K562 (cell line): ENCODE measurements at regions not wholly inside any gene's neighbourhood (a gene's known extent, or its start where the extent isn't known, plus 50 kb on each side); places are given as distances from the start of the nearest gene placed in this dataset.

ENCODE experiments used
- ATAC-seq: fragments of 200-7000 bp; cut with Tn5 transposase; 3 replicates; pipeline ENCODE4 v1.9.1; 2020; ENCODE audit warnings: moderate library complexity
- BruUV-seq: library from RNA; stranded (reverse); fragments of 400-500 nt; replicated peaks from 2 replicates; lab custom pipeline; 2021; lab: Mats Ljungman, UMichigan
- CTCF ChIA-PET: fragments of 300-600 bp; formaldehyde crosslinking; extraction: SDS; loops from one replicate; lab custom pipeline; 2021; ENCODE audit warnings: low intra/inter-chr PET ratio; lab: Yijun Ruan, JAX
- POLR2A ChIA-PET: fragments of 300-600, 350-650 bp; sonication (Branson Sonifier 250); formaldehyde crosslinking; extraction: SDS; loops from one replicate; lab custom pipeline; 2021; ENCODE audit warnings: antibody characterized with exemption, inconsistent platforms; lab: Yijun Ruan, JAX
- DNase-seq, 4 experiments: peaks; one replicate each; pipeline versions ENCODE4 v3.0.0 to v3.0.0-alpha.2; 2011 to 2018; ENCODE audit warnings: low spot score in 3 of 4, mixed read lengths in 3 of 4; ENCODE audit errors: extremely low read depth in 1 of 4
- FAIRE-seq: peaks from 2 replicates; lab custom pipeline; 2011; peaks lifted over from hg19 to GRCh38; lab: Jason Lieb, UNC
- H2AFZ ChIP-seq: 2 replicates; pipeline ENCODE4 v1.6.0; 2011; ENCODE audit warnings: low read depth, low read length, control low read depth, inconsistent platforms
- H3K27ac ChIP-seq: fragments of 200-600 bp; 3 replicates; pipeline ENCODE4 v1.8.0; 2011; ENCODE audit warnings: low read depth, mild to moderate bottlenecking, control low read depth, inconsistent platforms, low read length, moderate library complexity, mixed read lengths; ENCODE audit errors: extremely low read depth
- H3K27me3 ChIP-seq, 2 experiments: fragments of 300-600 bp in 1 of 2; 2 replicates in 1 of 2; 3 replicates in 1 of 2; pipeline versions ENCODE4 v1.6.0 to v1.8.0; 2011; ENCODE audit warnings: inconsistent platforms in 2 of 2, low read length in 2 of 2, mild to moderate bottlenecking in 1 of 2, mixed read lengths in 1 of 2, moderate library complexity in 1 of 2; ENCODE audit not compliant: control insufficient read depth in 2 of 2, insufficient read depth in 2 of 2
- H3K36me3 ChIP-seq: fragments of 300-600 bp; 3 replicates; pipeline ENCODE4 v1.8.0; 2011; ENCODE audit warnings: mild to moderate bottlenecking, low read length, inconsistent platforms; ENCODE audit not compliant: control insufficient read depth, insufficient read depth
- H3K4me1 ChIP-seq, 2 experiments: fragments of 200-600 bp in 1 of 2; replicated peaks in 1 of 2; 2 replicates in 1 of 2; 3 replicates in 1 of 2; pipeline versions ENCODE4 v1.5.1 to v1.8.0; 2011; ENCODE audit warnings: inconsistent platforms in 2 of 2, low read length in 2 of 2, mild to moderate bottlenecking in 1 of 2, mixed read lengths in 1 of 2, moderate library complexity in 1 of 2; ENCODE audit not compliant: control insufficient read depth in 2 of 2, insufficient read depth in 2 of 2
- H3K4me2 ChIP-seq: 2 replicates; pipeline ENCODE4 v1.6.1; 2011; ENCODE audit warnings: low read length, control low read depth, inconsistent platforms, mixed read lengths; ENCODE audit not compliant: insufficient read depth
- H3K4me3 ChIP-seq: fragments of 200-600 bp; sonication (generic), shearing (Covaris generic); 2 replicates; pipeline ENCODE4 v1.5.1; 2016; ENCODE audit warnings: control low read depth, inconsistent platforms
- H3K79me2 ChIP-seq: fragments of 200-600 bp; 3 replicates; pipeline ENCODE4 v1.8.0; 2011; ENCODE audit warnings: low read length, inconsistent platforms; ENCODE audit not compliant: control insufficient read depth, insufficient read depth
- H3K9ac ChIP-seq, 2 experiments: 2 replicates each; pipeline versions ENCODE4 v1.6.0 to v1.6.1; 2011; ENCODE audit warnings: low read depth in 2 of 2, low read length in 2 of 2, control low read depth in 1 of 2, inconsistent platforms in 1 of 2, mild to moderate bottlenecking in 1 of 2, mixed read lengths in 1 of 2; ENCODE audit not compliant: insufficient read depth in 1 of 2
- H3K9me1 ChIP-seq: one replicate; pipeline ENCODE4 v1.6.0; 2011; ENCODE audit warnings: inconsistent platforms, mild to moderate bottlenecking, low read length, moderate library complexity; ENCODE audit not compliant: control insufficient read depth, insufficient read depth
- H3K9me3 ChIP-seq: replicated peaks from 2 replicates; pipeline ENCODE4 v1.5.1; 2011; ENCODE audit warnings: low read depth, low read length, inconsistent platforms; ENCODE audit not compliant: control insufficient read depth, insufficient read depth
- H4K20me1 ChIP-seq: replicated peaks from 2 replicates; pipeline ENCODE4 v1.6.1; 2011; ENCODE audit warnings: low read length, inconsistent platforms, mixed read lengths; ENCODE audit not compliant: control insufficient read depth, insufficient read depth
- ARHGAP35 ChIP-seq: fragments of 450-650 bp; IDR thresholded peaks from 2 replicates; pipeline ENCODE4 v1.6.1; 2018; ENCODE audit not compliant: partially characterized antibody
- ATF3 ChIP-seq, 2 experiments: fragments of 450-650 bp in 1 of 2; sonication (generic) in 1 of 2; formaldehyde crosslinking in 1 of 2; IDR thresholded peaks in 1 of 2; conservative IDR thresholded peaks in 1 of 2; 2 replicates each; pipeline versions ENCODE4 v1.6.1 to v1.8.1; 2016 to 2023; ENCODE audit warnings: mild to moderate bottlenecking in 2 of 2, moderate library complexity in 2 of 2, inconsistent platforms in 1 of 2, missing genetic modification reagents in 1 of 2
- NFE2 ChIP-seq: IDR thresholded peaks from 2 replicates; pipeline ENCODE4 v1.6.1; 2014; ENCODE audit warnings: antibody characterized with exemption, low read depth
- NFYB ChIP-seq: IDR thresholded peaks from 2 replicates; pipeline ENCODE4 v1.6.1; 2011; ENCODE audit warnings: mild to moderate bottlenecking, moderate library complexity; ENCODE audit not compliant: insufficient read length; ENCODE audit errors: extremely low read depth
- OTX1 ChIP-seq: fragments of 450-650 bp; formaldehyde crosslinking; IDR thresholded peaks from 2 replicates; pipeline ENCODE4 v1.4.0; 2022; ENCODE audit warnings: mild to moderate bottlenecking
- SREBF2 ChIP-seq: sonication (generic); formaldehyde crosslinking; IDR thresholded peaks from 2 replicates; pipeline ENCODE4 v1.4.0; 2020; ENCODE audit warnings: mild to moderate bottlenecking, missing genetic modification reagents
- XRCC5 ChIP-seq: fragments of 200-400 bp; formaldehyde crosslinking; IDR thresholded peaks from 2 replicates; pipeline ENCODE4 v1.6.1; 2017; ENCODE audit warnings: low read depth, mild to moderate bottlenecking, low read length
- ZNF124 ChIP-seq: sonication (generic); formaldehyde crosslinking; IDR thresholded peaks from 2 replicates; pipeline ENCODE4 v1.8.1; 2022; ENCODE audit warnings: missing genetic modification reagents
- ZNF512 ChIP-seq: IDR thresholded peaks from 2 replicates; pipeline ENCODE4 v1.6.1; 2016; ENCODE audit warnings: missing genetic modification characterization, missing compliant biosample characterization
- WGBS: fragments of 100-300 bp; shearing (Covaris generic); methylation state at CpG from one replicate; pipeline ENCODE4 v1.1.6; 2016; ENCODE audit warnings: low coverage, mixed read lengths; ENCODE audit not compliant: insufficient coverage; ENCODE audit errors: missing lambda C conversion rate; 5-methylcytosine and 5-hydroxymethylcytosine counted together
- in situ Hi-C: fragments of 300-500 bp; cut with MboI; formaldehyde crosslinking; loops from 4 replicates; pipeline ENCODE4 v1.15.0; 2018; ENCODE audit warnings: inconsistent platforms, mixed read lengths
- intact Hi-C: fragments of 100-400 bp; cut with micrococcal nuclease; formaldehyde crosslinking; loops from 2 replicates; pipeline ENCODE4 v1.14.2; 2022

- no peak overlapping the region for H2AFZ ChIP-seq
- H3K9me3 ChIP-seq, result no peaks in the 10 kb centered on the region
- no peak for FAIRE-seq
- no peak overlapping the region for H3K9ac ChIP-seq
- no peaks in the 10 kb centered on the region for H3K9me1 ChIP-seq
- ChIA-PET CTCF (no interaction called here), POLR2A (no interaction called here)
- ATAC-seq, result no peak
- intact Hi-C loops, result no loop called here
- no peaks in the 10 kb centered on the region for H4K20me1 ChIP-seq
- no TSS peak for BruUV-seq
- no peak overlapping the region for H3K4me3 ChIP-seq
- in situ Hi-C loops, result no loop called here
- H3K4me1 ChIP-seq, result no peaks in the 10 kb centered on the region
- H3K27me3 ChIP-seq, result peaks cover 2 to 5% of the 10 kb centered on the region in 2 experiments; a peak in 1 of 5 replicates
- H3K27ac ChIP-seq, result no peak overlapping the region
- no peak for DNase-seq
- no peak overlapping the region for H3K4me2 ChIP-seq
- TF ChIP-seq OTX1 (CRISPR knock-in tag) (0 out of 2 replicates have a peak, but pooled peaks have one; percentile 32), ARHGAP35 (peak; percentile 18), XRCC5 (no peak), ZNF512 (tag) (peak; percentile 67)
- TF ChIP-seq, all 486 proteins: peak for 3
- Histone ChIP-seq H3K79me2 (no peaks in the 10 kb centered on the region), H3K36me3 (no peaks in the 10 kb centered on the region)
Measured at GRCh38 chr20:43857127-43857526, 57.5 kb upstream of the TOX2 start.

- Histone ChIP-seq H3K4me3 (no peak overlapping the region), H3K4me1 (no peaks in the 10 kb centered on the region), H3K9ac (no peak overlapping the region), H2AFZ (no peak overlapping the region), H3K9me3 (no peaks in the 10 kb centered on the region), H3K27ac (no peak overlapping the region), H3K79me2 (no peaks in the 10 kb centered on the region), H4K20me1 (no peaks in the 10 kb centered on the region), H3K27me3 (peaks cover 0 to 5% of the 10 kb centered on the region in 2 experiments; a peak in 1 of 5 replicates), H3K36me3 (no peaks in the 10 kb centered on the region), H3K4me2 (no peak overlapping the region), H3K9me1 (no peaks in the 10 kb centered on the region)
- TF ChIP-seq ATF3 (IDR thresholded peaks at IDR 0.05) (peak; percentile 59; the same call in 1 of the 2 replicates), ATF3 (CRISPR knock-in tag; conservative IDR thresholded peaks at IDR 0.05) (no peak), ZNF124 (CRISPR knock-in tag) (no peak), SREBF2 (CRISPR knock-in tag) (no peak), NFYB (no peak), NFE2 (no peak)
- ChIA-PET CTCF (no interaction called here), POLR2A (no interaction called here)
- BruUV-seq, result no TSS peak
- FAIRE-seq, result no peak
- in situ Hi-C loops (no loop called here), intact Hi-C loops (no loop called here)
- no peak for ATAC-seq
- no peak for DNase-seq
- WGBS, result 0% methylated on average over 1 of the region's 1 CpG
Measured at GRCh38 chr20:43855803-43856202, 58.8 kb upstream of the TOX2 start.
